ENCODE measurements at regions not wholly inside any gene's neighbourhood (a gene's known extent, or its start where the extent isn't known, plus 50 kb on each side); places are given as distances from the start of the nearest gene placed in this dataset.

DNA sequence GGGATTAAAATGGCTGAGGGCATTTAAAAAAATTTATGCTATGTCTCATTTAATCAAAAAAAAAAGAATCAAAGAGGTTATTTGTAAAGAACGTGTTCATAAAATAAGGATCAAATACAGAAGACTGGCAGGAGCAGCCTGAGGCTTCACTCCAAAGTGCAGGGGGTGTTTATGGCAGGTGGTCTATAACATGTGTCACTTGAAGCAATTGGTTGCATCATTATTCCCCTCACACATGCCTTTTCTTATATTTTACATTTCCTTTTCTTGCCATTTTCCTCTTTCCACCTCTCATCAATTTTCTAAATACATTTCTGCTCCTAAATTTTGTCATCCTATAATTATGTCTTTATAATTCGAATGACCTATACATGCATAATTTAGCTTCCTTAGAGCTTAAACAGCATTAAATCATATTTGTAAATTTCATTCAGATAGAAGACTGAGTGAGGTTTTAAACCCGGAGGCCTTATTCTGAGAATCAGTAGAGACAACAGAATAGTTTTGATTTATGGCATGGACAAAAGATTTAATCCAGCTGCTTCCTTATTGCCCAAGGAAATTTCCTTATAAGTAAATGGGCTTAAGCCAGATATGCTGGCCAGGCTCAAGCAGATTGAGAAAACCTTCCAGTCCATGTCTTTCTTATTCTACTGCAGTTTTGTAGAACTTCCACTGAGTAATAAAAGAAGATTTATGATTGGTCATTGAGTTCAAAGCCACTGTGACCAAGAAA is 322.8 kb downstream of the TGFB2 start:
- ChIA-PET CTCF (no interaction called here), POLR2A (no interaction called here)
- Mint-ChIP-seq H3K4me3 (ENCODE audit: unreplicated experiment) (no peak overlapping the region), H3K27ac (ENCODE audit: unreplicated experiment) (no peak overlapping the region), H3K9me3 (ENCODE audit: unreplicated experiment) (peaks cover 28% of the 10 kb centered on the region), H3K27me3 (ENCODE audit: insufficient read depth, unreplicated experiment) (no peaks in the 10 kb centered on the region), H3K4me1 (ENCODE audit: low read depth, unreplicated experiment) (peaks cover 7% of the 10 kb centered on the region), H3K36me3 (ENCODE audit: insufficient read depth, unreplicated experiment) (no peaks in the 10 kb centered on the region)
- no peaks in the 10 kb centered on the region for H3K4me1 ChIP-seq
- no peak for DNase-seq
- BruUV-seq (replicated peaks), result no TSS peak
- no peak overlapping the region for H3K4me3 ChIP-seq (ENCODE audit: low read depth, low read length)
- no peaks in the 10 kb centered on the region for H3K36me3 ChIP-seq (ENCODE audit: control insufficient read depth, insufficient read depth, low read length)
- H3K27me3 ChIP-seq (replicated peaks; ENCODE audit: control insufficient read depth, insufficient read depth, low read length), result no peaks in the 10 kb centered on the region
- peaks cover 3% of the 10 kb centered on the region; the same call in 1 of the 2 replicates for H3K9me3 ChIP-seq
- intact Hi-C loops (cut with micrococcal nuclease; ENCODE audit: unreplicated experiment), result no loop called here
- TF ChIP-seq, protein P1, sequence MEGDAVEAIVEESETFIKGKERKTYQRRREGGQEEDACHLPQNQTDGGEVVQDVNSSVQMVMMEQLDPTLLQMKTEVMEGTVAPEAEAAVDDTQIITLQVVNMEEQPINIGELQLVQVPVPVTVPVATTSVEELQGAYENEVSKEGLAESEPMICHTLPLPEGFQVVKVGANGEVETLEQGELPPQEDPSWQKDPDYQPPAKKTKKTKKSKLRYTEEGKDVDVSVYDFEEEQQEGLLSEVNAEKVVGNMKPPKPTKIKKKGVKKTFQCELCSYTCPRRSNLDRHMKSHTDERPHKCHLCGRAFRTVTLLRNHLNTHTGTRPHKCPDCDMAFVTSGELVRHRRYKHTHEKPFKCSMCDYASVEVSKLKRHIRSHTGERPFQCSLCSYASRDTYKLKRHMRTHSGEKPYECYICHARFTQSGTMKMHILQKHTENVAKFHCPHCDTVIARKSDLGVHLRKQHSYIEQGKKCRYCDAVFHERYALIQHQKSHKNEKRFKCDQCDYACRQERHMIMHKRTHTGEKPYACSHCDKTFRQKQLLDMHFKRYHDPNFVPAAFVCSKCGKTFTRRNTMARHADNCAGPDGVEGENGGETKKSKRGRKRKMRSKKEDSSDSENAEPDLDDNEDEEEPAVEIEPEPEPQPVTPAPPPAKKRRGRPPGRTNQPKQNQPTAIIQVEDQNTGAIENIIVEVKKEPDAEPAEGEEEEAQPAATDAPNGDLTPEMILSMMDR (IDR thresholded peaks at IDR 0.05; ENCODE audit: insufficient read depth in 1 of 2, low read depth in 1 of 2, low read length in 1 of 2, severe bottlenecking in 1 of 2, unreplicated experiment in 1 of 2), result no peak

DNA sequence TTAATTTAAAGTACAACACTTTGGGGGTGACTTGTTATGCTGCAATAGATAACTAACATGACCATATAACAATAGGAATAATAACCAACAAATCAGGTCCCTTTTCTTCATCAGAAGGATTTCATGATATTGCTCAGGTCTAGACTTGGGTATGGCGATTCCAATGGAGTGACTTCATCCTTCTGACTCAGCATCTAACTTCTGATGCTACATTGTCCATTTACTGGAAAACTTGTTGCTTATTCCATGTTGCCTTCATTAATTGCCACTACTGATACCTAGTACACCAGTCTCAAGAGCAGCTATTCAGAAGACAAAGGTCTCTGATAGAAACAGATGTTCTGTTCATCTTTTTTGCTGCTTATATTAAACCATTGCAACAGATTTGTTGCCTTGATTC is 324.3 kb downstream of the TGFB2 start:
- no peak overlapping the region for H3K27ac Mint-ChIP-seq (ENCODE audit: unreplicated experiment)
- BruUV-seq (replicated peaks), result no TSS peak
- no peak overlapping the region for H3K4me3 Mint-ChIP-seq (ENCODE audit: unreplicated experiment)
- TF ChIP-seq, protein P1 (IDR thresholded peaks at IDR 0.05; ENCODE audit: insufficient read depth in 1 of 2, low read depth in 1 of 2, low read length in 1 of 2, severe bottlenecking in 1 of 2, unreplicated experiment in 1 of 2), result no peak
- H3K9me3 Mint-ChIP-seq (ENCODE audit: unreplicated experiment), result peaks cover 28% of the 10 kb centered on the region
- ChIA-PET CTCF (no interaction called here), POLR2A (no interaction called here)
- no peaks in the 10 kb centered on the region for H3K36me3 Mint-ChIP-seq (ENCODE audit: insufficient read depth, unreplicated experiment)
- intact Hi-C loops (cut with micrococcal nuclease; ENCODE audit: unreplicated experiment), result no loop called here
- H3K4me1 Mint-ChIP-seq (ENCODE audit: low read depth, unreplicated experiment), result peaks cover 7% of the 10 kb centered on the region
- H3K27me3 ChIP-seq (replicated peaks; ENCODE audit: control insufficient read depth, insufficient read depth, low read length), result no peaks in the 10 kb centered on the region
- H3K4me3 ChIP-seq (ENCODE audit: low read depth, low read length), result no peak overlapping the region
- H3K27me3 Mint-ChIP-seq (ENCODE audit: insufficient read depth, unreplicated experiment), result no peaks in the 10 kb centered on the region
- no peaks in the 10 kb centered on the region for H3K36me3 ChIP-seq (ENCODE audit: control insufficient read depth, insufficient read depth, low read length)
- peaks cover 3% of the 10 kb centered on the region; the same call in 1 of the 2 replicates for H3K9me3 ChIP-seq
- peaks cover 6% of the 10 kb centered on the region for H3K4me1 ChIP-seq
- no peak for DNase-seq

DNA sequence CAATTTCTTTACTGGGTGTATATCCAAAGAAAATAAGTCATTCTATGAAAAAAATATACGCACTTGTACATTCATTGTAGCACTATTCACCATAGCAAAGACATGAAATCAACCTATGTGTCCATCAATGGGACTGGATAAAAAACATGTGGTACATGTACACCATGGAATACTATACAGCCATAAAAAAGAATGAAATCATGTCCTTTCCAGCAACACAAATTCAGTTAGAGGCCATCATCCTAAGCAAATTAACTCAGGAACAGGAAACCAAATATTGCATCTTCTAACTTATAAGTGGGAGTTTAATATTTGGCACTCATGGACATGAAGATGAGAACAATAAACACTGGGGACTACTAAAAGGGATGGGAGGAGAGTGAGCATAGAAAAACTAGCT is 325.7 kb downstream of the TGFB2 start:
- intact Hi-C loops (cut with micrococcal nuclease; ENCODE audit: unreplicated experiment), result loop anchor here (5.0 to 10.0 kb wide), 2 partner anchors 116 to 324 kb away; partner anchors contain the start of gene TGFB2
- Histone ChIP-seq H3K9me3 (peaks cover 3% of the 10 kb centered on the region; the same call in 1 of the 2 replicates), H3K36me3 (ENCODE audit: control insufficient read depth, insufficient read depth, low read length) (no peaks in the 10 kb centered on the region), H3K4me3 (ENCODE audit: low read depth, low read length) (no peak overlapping the region), H3K27me3 (replicated peaks; ENCODE audit: control insufficient read depth, insufficient read depth, low read length) (no peaks in the 10 kb centered on the region), H3K4me1 (peaks cover 9% of the 10 kb centered on the region)
- Mint-ChIP-seq H3K4me3 (ENCODE audit: unreplicated experiment) (no peak overlapping the region), H3K36me3 (ENCODE audit: insufficient read depth, unreplicated experiment) (no peaks in the 10 kb centered on the region), H3K27ac (ENCODE audit: unreplicated experiment) (no peak overlapping the region), H3K4me1 (ENCODE audit: low read depth, unreplicated experiment) (peaks cover 9% of the 10 kb centered on the region), H3K9me3 (ENCODE audit: unreplicated experiment) (peaks cover 14% of the 10 kb centered on the region), H3K27me3 (ENCODE audit: insufficient read depth, unreplicated experiment) (no peaks in the 10 kb centered on the region)
- no peak for DNase-seq
- ChIA-PET POLR2A (no interaction called here), CTCF (no interaction called here)
- BruUV-seq (replicated peaks), result no TSS peak
- TF ChIP-seq, protein P1 (IDR thresholded peaks at IDR 0.05; ENCODE audit: insufficient read depth in 1 of 2, low read depth in 1 of 2, low read length in 1 of 2, severe bottlenecking in 1 of 2, unreplicated experiment in 1 of 2), result no peak
